Gastrocnemius medialis (tissue), 4 donors: ENCODE measurements at regions not wholly inside any gene's neighbourhood (a gene's known extent, or its start where the extent isn't known, plus 50 kb on each side); places are given as distances from the start of the nearest gene placed in this dataset.

Experiments used
- POLR2A ChIP-seq, 2 donors: fragments of 450-650 bp; IDR thresholded peaks; one replicate each; pipeline ENCODE4 v1.6.1; 2017; ENCODE audit warnings: antibody characterized with exemption in 2 of 2, mild to moderate bottlenecking in 2 of 2, moderate library complexity in 2 of 2
- TF ChIP-seq, protein P1 (sequence below), 5 experiments: fragments of 450-650 bp in 3 of 5; fragments of 200-600 bp in 2 of 5; sonication (generic) in 2 of 5; IDR thresholded peaks in 4 of 5; conservative IDR thresholded peaks in 1 of 5; 1 replicate in 4 of 5; 2 replicates in 1 of 5; pipeline ENCODE4 v1.5.1; 2016 to 2019; ENCODE audit warnings: antibody characterized with exemption in 5 of 5, mild to moderate bottlenecking in 3 of 5, moderate library complexity in 3 of 5

DNA sequence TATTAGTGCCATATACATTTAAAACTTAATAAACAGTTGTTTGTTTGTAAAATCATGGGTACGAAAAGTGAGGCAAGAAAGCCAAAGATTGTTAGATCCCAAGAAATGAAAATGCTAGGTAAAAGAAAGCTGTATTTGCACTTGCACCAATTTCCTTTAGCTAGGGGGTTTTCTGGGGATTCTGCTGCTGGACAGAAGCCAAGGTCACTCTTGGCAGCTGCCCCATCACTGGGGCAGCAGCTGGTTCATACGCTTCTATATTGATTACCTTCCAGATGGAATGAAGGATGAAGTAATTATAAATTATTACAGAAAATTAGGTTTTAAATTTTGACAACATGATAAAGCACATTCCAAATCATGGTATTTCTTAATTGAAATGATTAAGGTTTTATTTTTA is 127.4 kb downstream of the SLITRK5 start:
- TF ChIP-seq POLR2A (IDR thresholded peaks at IDR 0.05), result no peak
- TF ChIP-seq, protein P1, sequence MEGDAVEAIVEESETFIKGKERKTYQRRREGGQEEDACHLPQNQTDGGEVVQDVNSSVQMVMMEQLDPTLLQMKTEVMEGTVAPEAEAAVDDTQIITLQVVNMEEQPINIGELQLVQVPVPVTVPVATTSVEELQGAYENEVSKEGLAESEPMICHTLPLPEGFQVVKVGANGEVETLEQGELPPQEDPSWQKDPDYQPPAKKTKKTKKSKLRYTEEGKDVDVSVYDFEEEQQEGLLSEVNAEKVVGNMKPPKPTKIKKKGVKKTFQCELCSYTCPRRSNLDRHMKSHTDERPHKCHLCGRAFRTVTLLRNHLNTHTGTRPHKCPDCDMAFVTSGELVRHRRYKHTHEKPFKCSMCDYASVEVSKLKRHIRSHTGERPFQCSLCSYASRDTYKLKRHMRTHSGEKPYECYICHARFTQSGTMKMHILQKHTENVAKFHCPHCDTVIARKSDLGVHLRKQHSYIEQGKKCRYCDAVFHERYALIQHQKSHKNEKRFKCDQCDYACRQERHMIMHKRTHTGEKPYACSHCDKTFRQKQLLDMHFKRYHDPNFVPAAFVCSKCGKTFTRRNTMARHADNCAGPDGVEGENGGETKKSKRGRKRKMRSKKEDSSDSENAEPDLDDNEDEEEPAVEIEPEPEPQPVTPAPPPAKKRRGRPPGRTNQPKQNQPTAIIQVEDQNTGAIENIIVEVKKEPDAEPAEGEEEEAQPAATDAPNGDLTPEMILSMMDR (IDR thresholded peaks at IDR 0.05 in 4 of 5, conservative IDR thresholded peaks at IDR 0.05 in 1 of 5), result no peak
